ENCODE measurements at regions not wholly inside any gene's neighbourhood (a gene's known extent, or its start where the extent isn't known, plus 50 kb on each side); places are given as distances from the start of the nearest gene placed in this dataset.
"Not testable (repeated sequence)": the region's sequence is repeated elsewhere in the genome, so short reads cannot be mapped to it uniquely, and the experiment has no call there.

DNA sequence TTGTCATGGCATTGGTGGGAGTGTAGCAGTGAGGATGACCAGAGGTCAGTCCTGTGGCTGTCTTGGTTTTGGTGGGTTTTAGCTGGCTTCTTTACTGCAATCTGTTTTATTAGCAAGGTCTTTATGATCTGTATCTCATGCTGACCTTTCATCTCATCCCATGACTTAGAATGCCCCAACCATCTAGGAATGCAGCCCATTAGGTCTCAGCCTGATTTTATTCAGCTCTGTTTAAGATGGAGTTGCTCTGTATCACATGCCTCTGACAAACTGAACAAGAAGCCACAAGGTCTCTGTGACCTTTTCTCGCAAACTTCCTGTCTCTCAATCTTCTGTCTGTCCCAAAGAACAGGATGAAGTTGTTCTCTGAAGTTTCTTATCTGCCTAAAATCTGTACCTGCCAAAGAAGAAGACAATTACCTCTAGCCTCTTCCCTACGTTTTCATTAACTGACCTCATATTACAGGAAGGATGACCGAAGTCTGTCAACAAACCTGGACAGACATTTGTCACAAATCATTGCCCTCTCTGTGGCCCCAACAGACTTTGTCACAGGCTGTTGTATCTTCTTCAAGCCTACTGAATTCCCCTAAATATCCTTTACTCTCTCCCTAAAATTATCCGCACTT, 284.2 kb upstream of the SEMA6A start:
- intact Hi-C loops (cut with micrococcal nuclease) (no loop called here), dilution Hi-C loops (cut with MboI; ENCODE audit: extremely low pct_ligation_motif_present, low sequenced_read_pairs) (no loop called here)
- no peak overlapping the region for H3K27ac ChIP-seq (ENCODE audit: insufficient read depth, low read depth, low read length)
- H3K4me2 ChIP-seq (ENCODE audit: insufficient read depth, low read length) = no peak overlapping the region
- POLR2A ChIA-PET = interaction anchor here (0.7 kb wide), 1 partner anchor 839 kb away, joined by 3 read pairs; no protein-coding TSS in a partner anchor
- no TSS peak for BruUV-seq (replicated peaks)
- no peaks in the 10 kb centered on the region for H3K4me1 ChIP-seq (ENCODE audit: control insufficient read depth, extremely low read depth, insufficient read depth, low read length)
- DNase-seq (ENCODE audit: low read depth, low spot score) (no peak), FAIRE-seq (no peak)
- CTCF ChIA-PET = no interaction called here
- no peak overlapping the region for H2AFZ ChIP-seq (ENCODE audit: low read depth, low read length)
- no peaks in the 10 kb centered on the region for H3K27me3 ChIP-seq (ENCODE audit: control insufficient read depth in 2 of 2, insufficient read depth in 2 of 2, low read length in 2 of 2)
- H3K4me3 ChIP-seq (replicated peaks in 1 of 3; ENCODE audit: insufficient read depth in 1 of 3, low read depth in 1 of 3, low read length in 3 of 3) = no peak overlapping the region
- H3K36me3 ChIP-seq (ENCODE audit: control insufficient read depth in 2 of 2, extremely low read depth in 1 of 2, insufficient read depth in 2 of 2, low read length in 2 of 2) = no peaks in the 10 kb centered on the region
- H3K9me1 ChIP-seq (replicated peaks; ENCODE audit: control insufficient read depth, extremely low read depth, insufficient read depth, low read length) = no peaks in the 10 kb centered on the region
- no peak overlapping the region for H3K9ac ChIP-seq (replicated peaks; ENCODE audit: extremely low read depth, insufficient read depth, low read length)
- no peaks in the 10 kb centered on the region for H3K79me2 ChIP-seq (ENCODE audit: control insufficient read depth, insufficient read depth, low read length)
- no peaks in the 10 kb centered on the region for H3K9me3 ChIP-seq (replicated peaks; ENCODE audit: control insufficient read depth, insufficient read depth, low read length)
- no peak for TF ChIP-seq GATA2 (IDR thresholded peaks at IDR 0.05; ENCODE audit: insufficient read depth, insufficient read length, low read depth, low read length)
- no peak for TF ChIP-seq EZH2 (IDR thresholded peaks at IDR 0.05; ENCODE audit: borderline replicate concordance, low read depth, low read length, severe bottlenecking)
- TF ChIP-seq FOS (IDR thresholded peaks at IDR 0.05; ENCODE audit: borderline replicate concordance, insufficient read depth, low read length) = no peak
- no peak for TF ChIP-seq MYC (IDR thresholded peaks at IDR 0.05; ENCODE audit: low read depth, low read length)
- TF ChIP-seq JUN (IDR thresholded peaks at IDR 0.05; ENCODE audit: borderline replicate concordance, insufficient read depth, insufficient read length, low read depth) = no peak
- TF ChIP-seq, protein P1, sequence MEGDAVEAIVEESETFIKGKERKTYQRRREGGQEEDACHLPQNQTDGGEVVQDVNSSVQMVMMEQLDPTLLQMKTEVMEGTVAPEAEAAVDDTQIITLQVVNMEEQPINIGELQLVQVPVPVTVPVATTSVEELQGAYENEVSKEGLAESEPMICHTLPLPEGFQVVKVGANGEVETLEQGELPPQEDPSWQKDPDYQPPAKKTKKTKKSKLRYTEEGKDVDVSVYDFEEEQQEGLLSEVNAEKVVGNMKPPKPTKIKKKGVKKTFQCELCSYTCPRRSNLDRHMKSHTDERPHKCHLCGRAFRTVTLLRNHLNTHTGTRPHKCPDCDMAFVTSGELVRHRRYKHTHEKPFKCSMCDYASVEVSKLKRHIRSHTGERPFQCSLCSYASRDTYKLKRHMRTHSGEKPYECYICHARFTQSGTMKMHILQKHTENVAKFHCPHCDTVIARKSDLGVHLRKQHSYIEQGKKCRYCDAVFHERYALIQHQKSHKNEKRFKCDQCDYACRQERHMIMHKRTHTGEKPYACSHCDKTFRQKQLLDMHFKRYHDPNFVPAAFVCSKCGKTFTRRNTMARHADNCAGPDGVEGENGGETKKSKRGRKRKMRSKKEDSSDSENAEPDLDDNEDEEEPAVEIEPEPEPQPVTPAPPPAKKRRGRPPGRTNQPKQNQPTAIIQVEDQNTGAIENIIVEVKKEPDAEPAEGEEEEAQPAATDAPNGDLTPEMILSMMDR (IDR thresholded peaks at IDR 0.05; ENCODE audit: extremely low read depth in 1 of 2, insufficient read depth in 1 of 2, low read depth in 1 of 2, low read length in 2 of 2) = no peak
- no peak for TF ChIP-seq POLR2A (IDR thresholded peaks at IDR 0.05; ENCODE audit: low read depth, low read length)
- TF ChIP-seq, protein P2, sequence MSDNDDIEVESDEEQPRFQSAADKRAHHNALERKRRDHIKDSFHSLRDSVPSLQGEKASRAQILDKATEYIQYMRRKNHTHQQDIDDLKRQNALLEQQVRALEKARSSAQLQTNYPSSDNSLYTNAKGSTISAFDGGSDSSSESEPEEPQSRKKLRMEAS (IDR thresholded peaks at IDR 0.05; ENCODE audit: insufficient read depth, insufficient read length) = no peak
- no peak for TF ChIP-seq POLR2AphosphoS5 (IDR thresholded peaks at IDR 0.05; ENCODE audit: insufficient read depth, low read depth, low read length)
- no peaks in the 10 kb centered on the region for H4K20me1 ChIP-seq (replicated peaks; ENCODE audit: control insufficient read depth, extremely low read depth, insufficient read depth, low read length)

DNA sequence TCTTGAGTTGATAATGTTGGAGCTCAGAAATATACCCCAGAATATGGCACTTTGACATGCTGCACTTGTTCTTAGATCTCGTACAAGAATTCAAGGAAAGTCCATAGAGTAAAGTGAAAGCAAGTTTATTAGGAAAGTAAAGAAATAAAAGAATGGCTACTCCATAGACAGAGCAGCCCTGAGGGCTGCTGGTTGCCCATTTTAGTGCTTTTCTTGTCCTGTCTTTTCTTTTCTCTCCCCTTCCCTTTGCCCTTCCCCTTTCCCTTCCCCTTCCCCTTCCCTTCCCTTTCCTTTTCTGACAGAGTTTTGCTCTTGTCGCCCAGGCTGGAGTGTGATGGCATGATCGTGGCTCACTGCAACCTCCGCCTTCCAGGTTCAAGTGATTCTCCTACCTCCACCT, 283.4 kb upstream of the SEMA6A start:
- H4K20me1 ChIP-seq (replicated peaks; ENCODE audit: control insufficient read depth, extremely low read depth, insufficient read depth, low read length); H3K9ac ChIP-seq (replicated peaks; ENCODE audit: extremely low read depth, insufficient read depth, low read length); H3K4me1 ChIP-seq (ENCODE audit: control insufficient read depth, extremely low read depth, insufficient read depth, low read length); H3K79me2 ChIP-seq (ENCODE audit: control insufficient read depth, insufficient read depth, low read length); H3K4me2 ChIP-seq (ENCODE audit: insufficient read depth, low read length); H3K9me1 ChIP-seq (replicated peaks; ENCODE audit: control insufficient read depth, extremely low read depth, insufficient read depth, low read length); H2AFZ ChIP-seq (ENCODE audit: low read depth, low read length); H3K27me3 ChIP-seq (ENCODE audit: control insufficient read depth in 2 of 2, insufficient read depth in 2 of 2, low read length in 2 of 2); BruUV-seq (replicated peaks); FAIRE-seq; intact Hi-C loops (cut with micrococcal nuclease); H3K36me3 ChIP-seq (ENCODE audit: control insufficient read depth in 2 of 2, extremely low read depth in 1 of 2, insufficient read depth in 2 of 2, low read length in 2 of 2); H3K9me3 ChIP-seq (replicated peaks; ENCODE audit: control insufficient read depth, insufficient read depth, low read length); DNase-seq (ENCODE audit: low read depth, low spot score); H3K27ac ChIP-seq (ENCODE audit: insufficient read depth, low read depth, low read length); CTCF ChIA-PET; H3K4me3 ChIP-seq (replicated peaks in 1 of 3; ENCODE audit: insufficient read depth in 1 of 3, low read depth in 1 of 3, low read length in 3 of 3); dilution Hi-C loops (cut with MboI; ENCODE audit: extremely low pct_ligation_motif_present, low sequenced_read_pairs): not testable (repeated sequence)
- POLR2A ChIA-PET = interaction anchor here (0.7 kb wide), 1 partner anchor 839 kb away, joined by 3 read pairs; no protein-coding TSS in a partner anchor
